IPS DF 6.9 (cell line): ENCODE measurements at regions not wholly inside any gene's neighbourhood (a gene's known extent, or its start where the extent isn't known, plus 50 kb on each side); places are given as distances from the start of the nearest gene placed in this dataset.

Experiments used
- DNase-seq: peaks from one replicate; pipeline ENCODE4 v3.0.0-alpha.2; 2013; ENCODE audit warnings: low read depth, low spot score
- H3K27ac ChIP-seq: one replicate; pipeline ENCODE4 v1.5.1; 2013; ENCODE audit warnings: low read length, control low read depth
- H3K27me3 ChIP-seq: 2 replicates; pipeline ENCODE4 v1.6.1; 2013; ENCODE audit warnings: mild to moderate bottlenecking, low read length; ENCODE audit not compliant: control insufficient read depth, insufficient read depth
- H3K36me3 ChIP-seq: 2 replicates; pipeline ENCODE4 v1.6.1; 2013; ENCODE audit warnings: low read length; ENCODE audit not compliant: control insufficient read depth, insufficient read depth
- H3K4me1 ChIP-seq: 2 replicates; pipeline ENCODE4 v1.6.1; 2013; ENCODE audit warnings: low read length; ENCODE audit not compliant: control insufficient read depth, insufficient read depth
- H3K4me3 ChIP-seq: 2 replicates; pipeline ENCODE4 v1.5.1; 2013; ENCODE audit warnings: mild to moderate bottlenecking, low read length
- H3K9me3 ChIP-seq: 2 replicates; pipeline ENCODE4 v1.6.1; 2013; ENCODE audit warnings: low read length, inconsistent platforms; ENCODE audit not compliant: control insufficient read depth, insufficient read depth
- WGBS: extraction: QIAGEN DNeasy Blood & Tissue Kit; methylation state at CpG from one replicate; pipeline ENCODE4 v1.1.7; 2013; ENCODE audit warnings: mixed read lengths, missing lambda C conversion rate; ENCODE audit not compliant: insufficient read length, insufficient coverage; 5-methylcytosine and 5-hydroxymethylcytosine counted together

DNA sequence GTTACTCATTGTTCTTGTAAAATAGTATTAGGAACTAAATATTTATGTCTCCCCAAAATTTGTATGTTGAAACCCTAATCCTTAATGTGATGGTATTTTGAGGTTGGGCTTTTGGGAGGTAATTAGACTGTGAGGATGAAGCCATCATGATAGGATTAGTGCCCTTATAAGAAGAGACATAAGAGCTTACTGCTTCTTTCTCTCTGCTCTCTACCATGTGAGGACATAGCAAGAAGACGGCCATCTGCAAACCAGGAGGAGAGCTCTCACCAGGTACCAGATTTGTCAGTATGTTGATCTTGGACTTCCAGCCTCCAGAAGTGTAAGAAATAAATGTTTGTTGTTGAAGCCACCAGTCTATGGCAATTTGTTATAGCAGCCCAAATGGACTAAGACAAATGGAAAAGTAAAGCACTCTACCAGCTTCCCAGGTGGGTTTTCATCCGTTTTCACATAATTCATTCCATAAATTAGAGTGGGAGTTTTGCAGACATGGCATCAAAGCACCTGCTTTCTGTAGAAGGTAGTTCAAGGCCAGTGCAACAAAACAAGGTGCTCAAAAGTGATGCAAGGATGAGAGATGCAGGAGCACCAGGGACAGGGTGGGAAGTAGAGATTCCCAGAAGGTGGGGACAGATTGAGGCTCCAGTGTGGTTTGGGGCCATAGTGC lies 70.7 kb downstream of the MYCN start:
- H3K27ac ChIP-seq: no peak overlapping the region
- H3K36me3 ChIP-seq: no peaks in the 10 kb centered on the region
- no peak for DNase-seq
- WGBS: no CpG with 5 or more reads among the region's 2 CpGs
- H3K4me1 ChIP-seq: peaks cover 9% of the 10 kb centered on the region
- no peaks in the 10 kb centered on the region for H3K27me3 ChIP-seq
- no peak overlapping the region for H3K4me3 ChIP-seq
- no peaks in the 10 kb centered on the region for H3K9me3 ChIP-seq

DNA sequence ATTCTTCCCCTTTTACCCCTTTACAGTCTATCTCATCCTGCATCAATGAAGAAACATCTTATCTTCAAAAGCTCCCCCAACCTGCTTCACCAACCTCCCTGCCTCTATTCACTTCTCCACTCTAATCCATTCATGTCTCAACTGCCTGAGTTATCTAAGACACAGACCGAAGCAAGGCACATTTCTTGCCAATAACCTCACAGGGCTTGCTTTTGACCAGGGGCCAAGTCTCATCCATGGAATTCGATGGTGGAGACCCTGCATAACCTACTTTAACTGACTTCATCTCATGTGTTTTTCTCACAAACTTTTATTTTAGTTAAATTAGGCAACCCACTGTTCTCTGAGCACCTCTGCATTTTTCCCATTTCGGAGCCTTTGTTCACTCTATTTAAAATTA lies 69.7 kb downstream of the MYCN start:
- H3K36me3 ChIP-seq: no peaks in the 10 kb centered on the region
- no peaks in the 10 kb centered on the region for H3K27me3 ChIP-seq
- DNase-seq: no peak
- peaks cover 7% of the 10 kb centered on the region for H3K4me1 ChIP-seq
- no CpG with 5 or more reads among the region's 3 CpGs for WGBS
- no peak overlapping the region for H3K4me3 ChIP-seq
- no peaks in the 10 kb centered on the region for H3K9me3 ChIP-seq
- no peak overlapping the region for H3K27ac ChIP-seq

GRCh38 chr2:16009560-16009959 lies 69.2 kb downstream of the MYCN start:
- H3K36me3 ChIP-seq: no peaks in the 10 kb centered on the region
- H3K4me3 ChIP-seq: no peak overlapping the region
- no peak overlapping the region for H3K27ac ChIP-seq
- no peaks in the 10 kb centered on the region for H3K9me3 ChIP-seq
- no peaks in the 10 kb centered on the region for H3K27me3 ChIP-seq
- no peak for DNase-seq
- peaks cover 5% of the 10 kb centered on the region for H3K4me1 ChIP-seq

DNA sequence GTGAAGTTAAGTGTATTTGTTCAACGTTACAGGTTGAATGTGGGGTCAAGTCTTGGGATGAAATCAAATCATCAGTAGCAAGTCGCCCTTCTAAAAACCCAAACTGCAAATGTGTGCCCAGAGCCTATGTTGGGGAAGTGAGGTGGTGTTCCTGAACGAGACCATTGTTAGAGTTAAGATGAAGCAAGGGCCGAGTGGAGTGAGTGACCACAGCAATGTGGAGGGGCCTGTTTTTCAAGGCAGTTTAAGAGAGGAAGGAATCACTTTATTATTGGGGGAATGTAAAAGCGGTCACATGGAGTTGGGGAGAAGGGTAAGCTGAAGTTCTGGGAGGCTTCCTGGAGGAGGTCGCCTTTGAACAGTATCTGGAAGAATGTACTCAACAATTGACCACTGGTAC lies 68.5 kb downstream of the MYCN start:
- no peak for DNase-seq
- no peaks in the 10 kb centered on the region for H3K27me3 ChIP-seq
- no peaks in the 10 kb centered on the region for H3K9me3 ChIP-seq
- WGBS: no CpG with 5 or more reads among the region's 6 CpGs
- H3K4me1 ChIP-seq: peaks cover 5% of the 10 kb centered on the region
- H3K27ac ChIP-seq: no peak overlapping the region
- no peaks in the 10 kb centered on the region for H3K36me3 ChIP-seq
- no peak overlapping the region for H3K4me3 ChIP-seq

DNA sequence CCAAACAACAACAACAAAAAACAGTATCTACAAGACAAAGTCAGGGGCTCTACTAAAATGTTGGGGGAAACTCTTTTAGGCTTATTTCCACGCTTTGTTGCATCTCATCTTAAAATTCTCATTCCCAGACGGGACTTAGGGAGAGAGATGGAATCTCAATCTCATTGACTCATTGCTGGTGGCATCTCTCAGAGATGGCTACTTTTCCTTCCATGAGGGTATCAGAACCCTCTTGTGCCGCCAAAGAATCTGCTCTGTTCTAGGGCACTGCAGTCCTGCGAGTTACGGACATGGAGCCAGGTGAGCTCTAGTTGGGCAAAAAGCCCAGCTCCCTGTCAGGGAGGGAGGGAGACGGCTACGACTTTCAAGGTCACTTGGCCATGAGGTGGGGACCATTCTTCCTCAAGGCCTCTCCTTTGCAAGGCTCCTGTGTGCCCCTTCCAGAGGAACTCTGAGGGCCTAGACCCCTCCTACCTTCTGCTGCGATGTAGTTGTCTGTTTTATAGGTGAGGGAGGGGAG lies 68.0 kb downstream of the MYCN start:
- DNase-seq: no peak
- Histone ChIP-seq H3K4me3 (no peak overlapping the region), H3K36me3 (no peaks in the 10 kb centered on the region), H3K9me3 (no peaks in the 10 kb centered on the region), H3K27me3 (no peaks in the 10 kb centered on the region), H3K27ac (no peak overlapping the region), H3K4me1 (peaks cover 2% of the 10 kb centered on the region)
- no CpG with 5 or more reads among the region's 8 CpGs for WGBS

GRCh38 chr2:16007167-16007934 lies 67.0 kb downstream of the MYCN start:
- Histone ChIP-seq H3K27me3 (no peaks in the 10 kb centered on the region), H3K4me3 (no peak overlapping the region), H3K9me3 (no peaks in the 10 kb centered on the region), H3K27ac (no peak overlapping the region), H3K4me1 (no peaks in the 10 kb centered on the region; the same call in 1 of the 2 replicates), H3K36me3 (no peaks in the 10 kb centered on the region)
- DNase-seq: no peak
- no CpG with 5 or more reads among the region's 6 CpGs for WGBS

GRCh38 chr2:16006537-16007166 lies 66.3 kb downstream of the MYCN start:
- H3K9me3 ChIP-seq: no peaks in the 10 kb centered on the region
- no peak overlapping the region for H3K4me3 ChIP-seq
- no CpG with 5 or more reads among the region's 4 CpGs for WGBS
- no peaks in the 10 kb centered on the region; the same call in 1 of the 2 replicates for H3K4me1 ChIP-seq
- DNase-seq: no peak
- no peaks in the 10 kb centered on the region for H3K36me3 ChIP-seq
- H3K27me3 ChIP-seq: no peaks in the 10 kb centered on the region
- no peak overlapping the region for H3K27ac ChIP-seq

GRCh38 chr2:16005816-16006536 lies 65.6 kb downstream of the MYCN start:
- WGBS: no CpG with 5 or more reads among the region's 6 CpGs
- H3K36me3 ChIP-seq: no peaks in the 10 kb centered on the region
- H3K9me3 ChIP-seq: no peaks in the 10 kb centered on the region
- H3K4me3 ChIP-seq: no peak overlapping the region
- H3K27me3 ChIP-seq: no peaks in the 10 kb centered on the region
- no peak overlapping the region for H3K27ac ChIP-seq
- DNase-seq: no peak
- H3K4me1 ChIP-seq: no peaks in the 10 kb centered on the region; the same call in 1 of the 2 replicates

DNA sequence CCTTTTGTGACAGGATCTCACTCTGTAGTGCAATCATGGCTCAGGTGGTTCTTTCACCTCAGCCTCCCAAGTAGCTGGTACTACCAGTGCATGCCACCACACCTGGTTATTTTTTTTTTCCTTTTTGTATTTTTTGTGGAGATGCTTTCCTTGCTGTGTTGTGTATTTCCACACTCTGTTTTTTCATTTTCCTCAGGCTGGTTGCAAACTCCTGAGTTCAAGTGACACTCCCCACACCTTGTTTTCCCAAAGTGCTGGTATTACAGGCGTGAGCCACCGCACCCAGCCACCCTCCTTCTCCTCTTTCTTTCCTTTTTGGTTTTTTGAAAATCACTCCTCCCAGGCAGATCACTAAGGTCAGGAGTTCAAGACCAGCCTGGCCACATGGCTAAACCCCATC lies 65.0 kb downstream of the MYCN start:
- no CpG with 5 or more reads among the region's 2 CpGs for WGBS
- H3K36me3 ChIP-seq: no peaks in the 10 kb centered on the region

GRCh38 chr2:16003809-16004208 lies 63.5 kb downstream of the MYCN start:
- H3K4me1 ChIP-seq: no peaks in the 10 kb centered on the region; the same call in 1 of the 2 replicates
- H3K36me3 ChIP-seq: no peaks in the 10 kb centered on the region
- WGBS: 100% methylated on average over 1 of the region's 4 CpGs
- H3K4me3 ChIP-seq: no peak overlapping the region
- H3K9me3 ChIP-seq: no peaks in the 10 kb centered on the region
- no peaks in the 10 kb centered on the region for H3K27me3 ChIP-seq
- H3K27ac ChIP-seq: no peak overlapping the region
- DNase-seq: no peak

More for the DNA sequence above, 65.0 kb downstream of the MYCN start:
- no peaks in the 10 kb centered on the region; the same call in 1 of the 2 replicates for H3K4me1 ChIP-seq
- H3K4me3 ChIP-seq: no peak overlapping the region
- H3K27ac ChIP-seq: no peak overlapping the region
- no peaks in the 10 kb centered on the region for H3K27me3 ChIP-seq
- DNase-seq: no peak
- no peaks in the 10 kb centered on the region for H3K9me3 ChIP-seq
